Thyroid gland (tissue), 4 donors: ENCODE measurements at regions not wholly inside any gene's neighbourhood (a gene's known extent, or its start where the extent isn't known, plus 50 kb on each side); places are given as distances from the start of the nearest gene placed in this dataset.

ENCODE experiments used
- DNase-seq, 2 donors: peaks; one replicate each; pipeline ENCODE4 v3.0.0-alpha.2; 2019
- H3K27ac ChIP-seq, 3 donors: fragments of 200-600 bp; sonication (generic); 1 replicate in 2 of 3; 2 replicates in 1 of 3; pipeline ENCODE4 v1.5.1; 2016 to 2019; ENCODE audit warnings: mild to moderate bottlenecking in 1 of 3, moderate library complexity in 1 of 3
- H3K27me3 ChIP-seq: fragments of 200-600 bp; sonication (generic); one replicate; pipeline ENCODE4 v1.5.1; 2019
- H3K36me3 ChIP-seq, 2 donors: fragments of 200-600 bp; sonication (generic); one replicate each; pipeline ENCODE4 v1.5.1; 2016 to 2019
- H3K4me1 ChIP-seq, 2 donors: fragments of 200-600 bp; sonication (generic); one replicate each; pipeline ENCODE4 v1.5.1; 2017 to 2019
- H3K4me3 ChIP-seq, 3 donors: fragments of 200-600 bp; sonication (generic); replicated peaks in 1 of 3; 1 replicate in 2 of 3; 2 replicates in 1 of 3; pipeline ENCODE4 v1.5.1; 2016; ENCODE audit warnings: mild to moderate bottlenecking in 1 of 3
- H3K9me3 ChIP-seq: fragments of 200-600 bp; sonication (generic); one replicate; pipeline ENCODE4 v1.5.1; 2017
- POLR2A ChIP-seq, 2 donors: fragments of 450-650 bp; IDR thresholded peaks; one replicate each; pipeline ENCODE4 v1.6.1; 2017; ENCODE audit warnings: antibody characterized with exemption in 2 of 2, mild to moderate bottlenecking in 2 of 2, moderate library complexity in 1 of 2
- WGBS, 2 donors: methylation state at CpG; one replicate each; pipeline ENCODE4 v1.1.5; 2017; 5-methylcytosine and 5-hydroxymethylcytosine counted together
- intact Hi-C: fragments of 100-400 bp; cut with DNase I; formaldehyde crosslinking; loops from one replicate; pipeline ENCODE4 v1.15.1; 2023
- TF ChIP-seq, protein P1 (sequence below), 6 experiments: fragments of 200-600 bp in 3 of 6; fragments of 450-650 bp in 3 of 6; sonication (generic) in 3 of 6; IDR thresholded peaks; one replicate each; pipeline ENCODE4 v1.5.1; 2016 to 2019; ENCODE audit warnings: antibody characterized with exemption in 6 of 6, mild to moderate bottlenecking in 2 of 6, inconsistent platforms in 1 of 6, moderate library complexity in 1 of 6

DNA sequence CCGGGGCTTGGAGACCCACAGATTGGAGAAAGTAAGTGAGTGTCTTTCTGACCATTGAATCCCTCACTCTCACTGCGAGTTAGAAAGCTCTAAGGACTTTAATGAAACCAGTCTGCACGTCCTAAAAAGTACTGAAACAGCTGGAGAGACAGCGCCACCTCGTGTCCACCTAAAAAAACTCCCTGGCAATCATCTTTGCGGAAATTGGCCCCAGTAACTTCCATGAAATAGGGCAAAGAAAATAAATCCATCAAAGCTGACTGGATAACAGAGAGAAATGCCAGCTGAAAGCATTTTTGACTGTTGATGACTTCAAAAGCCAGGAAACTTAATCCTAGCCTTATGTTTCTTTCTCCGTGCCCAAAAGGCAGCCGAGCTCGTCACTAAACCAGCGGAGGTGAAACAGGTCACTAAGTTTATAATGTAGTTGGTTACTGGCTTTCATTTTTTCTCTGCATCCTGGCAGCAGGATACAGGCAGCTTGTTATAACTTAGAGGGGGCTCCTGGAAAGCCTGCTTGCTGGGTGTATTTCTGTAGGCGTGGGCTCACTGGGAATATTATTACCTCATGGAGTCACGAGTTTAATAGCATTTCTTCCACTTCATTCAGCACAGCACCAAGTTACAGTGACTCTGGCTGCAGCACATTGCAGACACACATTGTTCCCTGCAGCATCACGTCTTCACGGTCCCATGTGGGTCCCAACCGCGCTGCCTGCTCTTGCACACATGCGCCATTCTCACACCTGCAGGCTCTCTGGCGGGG is 266.5 kb downstream of the HRH4 start:
- no peaks in the 10 kb centered on the region for H3K9me3 ChIP-seq
- intact Hi-C loops = loop anchor here (5.0 to 10.0 kb wide), 2 partner anchors 122 to 240 kb away; no protein-coding TSS in a partner anchor
- no peaks in the 10 kb centered on the region for H3K36me3 ChIP-seq
- TF ChIP-seq, protein P1, sequence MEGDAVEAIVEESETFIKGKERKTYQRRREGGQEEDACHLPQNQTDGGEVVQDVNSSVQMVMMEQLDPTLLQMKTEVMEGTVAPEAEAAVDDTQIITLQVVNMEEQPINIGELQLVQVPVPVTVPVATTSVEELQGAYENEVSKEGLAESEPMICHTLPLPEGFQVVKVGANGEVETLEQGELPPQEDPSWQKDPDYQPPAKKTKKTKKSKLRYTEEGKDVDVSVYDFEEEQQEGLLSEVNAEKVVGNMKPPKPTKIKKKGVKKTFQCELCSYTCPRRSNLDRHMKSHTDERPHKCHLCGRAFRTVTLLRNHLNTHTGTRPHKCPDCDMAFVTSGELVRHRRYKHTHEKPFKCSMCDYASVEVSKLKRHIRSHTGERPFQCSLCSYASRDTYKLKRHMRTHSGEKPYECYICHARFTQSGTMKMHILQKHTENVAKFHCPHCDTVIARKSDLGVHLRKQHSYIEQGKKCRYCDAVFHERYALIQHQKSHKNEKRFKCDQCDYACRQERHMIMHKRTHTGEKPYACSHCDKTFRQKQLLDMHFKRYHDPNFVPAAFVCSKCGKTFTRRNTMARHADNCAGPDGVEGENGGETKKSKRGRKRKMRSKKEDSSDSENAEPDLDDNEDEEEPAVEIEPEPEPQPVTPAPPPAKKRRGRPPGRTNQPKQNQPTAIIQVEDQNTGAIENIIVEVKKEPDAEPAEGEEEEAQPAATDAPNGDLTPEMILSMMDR (IDR thresholded peaks at IDR 0.05) = peak in 5 of 6 experiments; percentile 64 to 81 (median 73)
- TF ChIP-seq POLR2A (IDR thresholded peaks at IDR 0.05) = no peak
- no peak overlapping the region for H3K4me3 ChIP-seq
- WGBS, 2 donors = 42% methylated on average over 18 of the region's 18 CpGs
- H3K27me3 ChIP-seq = no peaks in the 10 kb centered on the region
- H3K27ac ChIP-seq = no peak overlapping the region
- peaks cover 0 to 5% of the 10 kb centered on the region in 2 donors for H3K4me1 ChIP-seq
- DNase-seq = peak; percentile 51 to 74

DNA sequence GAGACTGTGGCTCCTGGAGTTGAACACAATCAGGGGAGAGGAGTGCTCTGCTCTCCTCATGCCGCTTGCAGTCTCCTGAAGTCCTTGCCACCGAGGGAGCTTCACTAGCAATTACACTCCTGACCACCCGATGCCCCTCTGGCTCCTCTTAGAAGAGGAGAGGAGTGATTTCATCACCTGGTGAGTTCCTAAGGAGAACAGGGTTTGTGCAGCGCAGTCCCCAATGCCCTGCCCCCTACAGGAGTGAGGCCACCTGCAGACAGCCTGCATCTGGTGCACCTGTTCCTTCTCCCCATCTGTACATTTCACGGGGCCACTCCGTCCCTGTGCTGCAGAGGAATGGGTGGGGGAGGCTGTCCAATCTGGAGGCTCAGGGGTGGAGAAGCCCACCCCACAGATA is 267.2 kb downstream of the HRH4 start:
- Histone ChIP-seq H3K4me1 (peaks cover 0 to 5% of the 10 kb centered on the region in 2 donors), H3K9me3 (no peaks in the 10 kb centered on the region), H3K27me3 (no peaks in the 10 kb centered on the region), H3K27ac (no peak overlapping the region), H3K4me3 (no peak overlapping the region), H3K36me3 (no peaks in the 10 kb centered on the region)
- DNase-seq = no peak
- TF ChIP-seq, protein P1 (IDR thresholded peaks at IDR 0.05) = no peak
- TF ChIP-seq POLR2A (IDR thresholded peaks at IDR 0.05) = no peak
- 43 to 48% methylated on average over 6 of the region's 6 CpGs for WGBS, 2 donors
- intact Hi-C loops = loop anchor here (5.0 to 10.0 kb wide), 2 partner anchors 123 to 240 kb away; no protein-coding TSS in a partner anchor

DNA sequence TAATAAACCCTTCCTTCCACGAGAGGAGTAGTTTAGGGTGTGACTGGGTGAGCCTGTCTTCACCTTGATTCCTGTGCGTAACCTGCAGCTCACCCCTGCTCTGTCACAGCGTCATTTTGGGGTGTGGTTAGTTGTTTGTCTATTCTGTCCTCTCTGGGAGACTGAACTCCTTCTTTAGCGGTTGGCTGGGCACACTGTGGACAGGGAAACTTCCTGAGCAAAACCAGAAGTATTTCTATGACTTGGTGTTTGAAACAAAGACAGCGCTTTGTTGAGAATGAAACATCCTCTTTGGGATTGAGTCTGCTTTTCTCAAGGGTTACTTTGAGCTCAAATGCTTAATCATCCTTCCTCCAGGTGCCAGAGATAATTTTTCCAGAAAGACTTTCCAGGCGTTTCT is 270.7 kb downstream of the HRH4 start:
- intact Hi-C loops = loop anchor here (10.0 kb wide), 1 partner anchor 376 kb away; no protein-coding TSS in a partner anchor
- H3K4me3 ChIP-seq = no peak overlapping the region
- no peak overlapping the region for H3K27ac ChIP-seq
- TF ChIP-seq POLR2A (IDR thresholded peaks at IDR 0.05) = no peak
- TF ChIP-seq, protein P1 (IDR thresholded peaks at IDR 0.05) = no peak
- H3K36me3 ChIP-seq = no peaks in the 10 kb centered on the region
- H3K4me1 ChIP-seq = peaks cover 0 to 8% of the 10 kb centered on the region in 2 donors
- no peaks in the 10 kb centered on the region for H3K9me3 ChIP-seq
- DNase-seq = no peak
- H3K27me3 ChIP-seq = no peaks in the 10 kb centered on the region
- 39 to 54% methylated on average over 5 to 6 of the region's 6 CpGs for WGBS, 2 donors

DNA sequence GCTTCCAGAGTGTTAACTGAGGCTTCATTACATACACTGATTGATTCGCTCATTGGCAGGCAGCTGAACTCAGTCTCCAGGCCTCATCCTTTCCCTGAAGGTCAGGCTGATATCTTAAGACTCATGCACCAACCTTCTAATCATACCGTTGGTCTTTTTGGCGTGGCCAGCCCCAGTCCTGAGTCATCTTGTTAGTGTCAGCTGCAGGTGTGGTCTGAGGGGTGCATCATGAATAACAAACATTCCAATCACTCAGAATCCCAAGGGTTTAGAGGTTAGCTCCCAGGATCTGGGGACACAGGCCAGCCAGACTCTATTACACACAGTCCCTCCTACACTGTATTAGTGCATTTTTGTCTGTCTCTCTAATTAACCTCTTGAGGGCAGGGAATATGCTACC is 271.5 kb downstream of the HRH4 start:
- H3K9me3 ChIP-seq = no peaks in the 10 kb centered on the region
- no peak for TF ChIP-seq POLR2A (IDR thresholded peaks at IDR 0.05)
- TF ChIP-seq, protein P1 (IDR thresholded peaks at IDR 0.05) = no peak
- intact Hi-C loops = loop anchor here (10.0 kb wide), 1 partner anchor 377 kb away; no protein-coding TSS in a partner anchor
- WGBS, 2 donors = 68 to 96% methylated on average over 3 of the region's 3 CpGs
- no peaks in the 10 kb centered on the region for H3K27me3 ChIP-seq
- H3K36me3 ChIP-seq = no peaks in the 10 kb centered on the region
- H3K4me3 ChIP-seq = no peak overlapping the region
- DNase-seq = no peak
- no peak overlapping the region for H3K27ac ChIP-seq
- peaks cover 0 to 8% of the 10 kb centered on the region in 2 donors for H3K4me1 ChIP-seq

DNA sequence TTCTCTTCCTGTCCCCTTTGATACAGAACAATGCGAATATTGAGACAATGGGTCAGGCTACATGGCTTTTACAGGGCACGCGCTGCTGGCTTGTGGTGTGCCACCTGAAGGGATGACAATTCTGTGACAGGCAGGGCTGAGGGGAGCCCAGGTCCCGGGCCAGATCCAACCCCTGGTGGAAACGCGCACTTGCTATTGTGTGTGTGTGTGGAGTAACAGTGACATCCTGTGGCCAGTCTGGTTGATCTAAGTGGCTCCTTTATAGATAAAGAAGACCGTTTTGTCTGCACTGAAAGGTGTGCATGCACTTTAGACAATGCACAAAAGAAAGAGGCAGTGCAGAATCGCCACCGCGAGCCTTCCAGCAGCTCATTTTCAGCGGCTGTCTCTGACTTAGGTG is 273.6 kb downstream of the HRH4 start:
- TF ChIP-seq POLR2A (IDR thresholded peaks at IDR 0.05) = no peak
- TF ChIP-seq, protein P1 (IDR thresholded peaks at IDR 0.05) = no peak
- Histone ChIP-seq H3K4me1 (peaks cover 0 to 8% of the 10 kb centered on the region in 2 donors), H3K9me3 (no peaks in the 10 kb centered on the region), H3K27ac (no peak overlapping the region), H3K4me3 (no peak overlapping the region), H3K36me3 (no peaks in the 10 kb centered on the region), H3K27me3 (no peaks in the 10 kb centered on the region)
- DNase-seq = no peak
- WGBS, 2 donors = 56 to 69% methylated on average over 11 of the region's 11 CpGs
- intact Hi-C loops = loop anchor here (10.0 kb wide), 1 partner anchor 379 kb away; no protein-coding TSS in a partner anchor
